DND-41 (cell line): ENCODE measurements at regions not wholly inside any gene's neighbourhood (a gene's known extent, or its start where the extent isn't known, plus 50 kb on each side); places are given as distances from the start of the nearest gene placed in this dataset.

Experiments used
- EZH2 ChIP-seq: IDR thresholded peaks from 3 replicates; pipeline ENCODE4 v1.6.1; 2012; ENCODE audit warnings: borderline replicate concordance, low read depth, mild to moderate bottlenecking, moderate library complexity, low read length, inconsistent platforms; ENCODE audit not compliant: severe bottlenecking
- TF ChIP-seq, protein P1 (sequence below): IDR thresholded peaks from 2 replicates; pipeline ENCODE4 v1.5.1; 2012; ENCODE audit warnings: borderline replicate concordance, low read length, moderate library complexity, mild to moderate bottlenecking; ENCODE audit not compliant: poor library complexity, severe bottlenecking; ENCODE audit errors: extremely low read depth

DNA sequence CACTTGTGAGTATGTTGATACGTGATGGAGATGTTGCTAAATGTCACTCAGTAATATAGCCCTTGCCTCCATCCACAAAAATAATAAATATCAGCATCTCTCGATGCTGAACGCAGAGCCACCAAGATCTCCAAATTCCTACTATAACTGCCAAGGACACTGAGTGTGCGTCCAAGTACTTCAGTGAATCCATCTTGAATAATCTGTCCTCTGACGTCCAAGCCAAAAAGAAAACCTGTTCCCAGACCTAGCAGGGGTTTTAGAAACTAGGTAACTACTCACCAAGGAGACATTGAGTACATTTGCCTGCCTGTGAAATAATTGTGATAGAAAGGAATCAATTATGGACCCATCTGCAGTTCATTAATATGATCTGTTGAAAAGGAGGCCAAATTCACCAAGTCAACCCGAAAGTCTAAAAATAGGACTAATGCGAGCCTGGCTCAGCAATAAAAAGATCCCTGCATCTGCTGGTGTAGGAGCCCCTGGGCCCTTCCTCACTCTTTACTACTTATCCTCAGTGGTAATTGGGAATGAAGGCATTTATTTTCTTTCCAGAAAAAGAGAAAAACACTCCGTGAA lies 226.9 kb upstream of the IRF2BP2 start:
- TF ChIP-seq, protein P1, sequence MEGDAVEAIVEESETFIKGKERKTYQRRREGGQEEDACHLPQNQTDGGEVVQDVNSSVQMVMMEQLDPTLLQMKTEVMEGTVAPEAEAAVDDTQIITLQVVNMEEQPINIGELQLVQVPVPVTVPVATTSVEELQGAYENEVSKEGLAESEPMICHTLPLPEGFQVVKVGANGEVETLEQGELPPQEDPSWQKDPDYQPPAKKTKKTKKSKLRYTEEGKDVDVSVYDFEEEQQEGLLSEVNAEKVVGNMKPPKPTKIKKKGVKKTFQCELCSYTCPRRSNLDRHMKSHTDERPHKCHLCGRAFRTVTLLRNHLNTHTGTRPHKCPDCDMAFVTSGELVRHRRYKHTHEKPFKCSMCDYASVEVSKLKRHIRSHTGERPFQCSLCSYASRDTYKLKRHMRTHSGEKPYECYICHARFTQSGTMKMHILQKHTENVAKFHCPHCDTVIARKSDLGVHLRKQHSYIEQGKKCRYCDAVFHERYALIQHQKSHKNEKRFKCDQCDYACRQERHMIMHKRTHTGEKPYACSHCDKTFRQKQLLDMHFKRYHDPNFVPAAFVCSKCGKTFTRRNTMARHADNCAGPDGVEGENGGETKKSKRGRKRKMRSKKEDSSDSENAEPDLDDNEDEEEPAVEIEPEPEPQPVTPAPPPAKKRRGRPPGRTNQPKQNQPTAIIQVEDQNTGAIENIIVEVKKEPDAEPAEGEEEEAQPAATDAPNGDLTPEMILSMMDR, result no peak
- TF ChIP-seq EZH2, result no peak
